ENCODE measurements at regions not wholly inside any gene's neighbourhood (a gene's known extent, or its start where the extent isn't known, plus 50 kb on each side); places are given as distances from the start of the nearest gene placed in this dataset.

- 88% methylated on average over 2 of the region's 3 CpGs; no CpG with 5 or more reads in 1 of the 2 experiments for WGBS, 2 experiments (ENCODE audit: insufficient coverage in 1 of 2, insufficient read length in 1 of 2)
- H3K27me3 Mint-ChIP-seq (ENCODE audit: insufficient read depth): no peaks in the 10 kb centered on the region
- Histone ChIP-seq H3K27ac (ENCODE audit: low read depth, low read length) (no peak overlapping the region), H3K9me3 (ENCODE audit: control insufficient read depth, low read length) (no peaks in the 10 kb centered on the region), H3K36me3 (ENCODE audit: control insufficient read depth, insufficient read depth, low read length) (no peaks in the 10 kb centered on the region), H3K9ac (ENCODE audit: extremely low read depth, low read length, poor library complexity, severe bottlenecking) (no peak overlapping the region), H3K4me1 (ENCODE audit: control insufficient read depth, insufficient read depth, low read length) (no peaks in the 10 kb centered on the region), H3K27me3 (ENCODE audit: control insufficient read depth, insufficient read depth, low read length, poor library complexity, severe bottlenecking) (no peaks in the 10 kb centered on the region), H3K4me3 (ENCODE audit: low read length) (no peak overlapping the region)
- no peak for TF ChIP-seq CTCF (conservative IDR thresholded peaks at IDR 0.05)
- no peaks in the 10 kb centered on the region for H3K4me1 Mint-ChIP-seq
- H3K36me3 Mint-ChIP-seq (ENCODE audit: low read depth): no peaks in the 10 kb centered on the region
- no peak for DNase-seq
- no peak overlapping the region for H3K4me3 Mint-ChIP-seq
- no peaks in the 10 kb centered on the region for H3K9me3 Mint-ChIP-seq
- H3K27ac Mint-ChIP-seq: no peak overlapping the region
Observed at GRCh38 chr7:119515962-119516361, 757.0 kb upstream of the KCND2 start.

- H3K27me3 Mint-ChIP-seq (ENCODE audit: insufficient read depth): peaks cover 12% of the 10 kb centered on the region
- H3K27ac Mint-ChIP-seq: no peak overlapping the region
- no peaks in the 10 kb centered on the region for H3K4me1 ChIP-seq (ENCODE audit: control insufficient read depth, insufficient read depth, low read length)
- H3K27ac ChIP-seq (ENCODE audit: low read depth, low read length): no peak overlapping the region
- H3K9me3 Mint-ChIP-seq: no peaks in the 10 kb centered on the region
- H3K4me1 Mint-ChIP-seq: no peaks in the 10 kb centered on the region
- no peaks in the 10 kb centered on the region for H3K36me3 Mint-ChIP-seq (ENCODE audit: low read depth)
- H3K4me3 ChIP-seq (ENCODE audit: low read length): no peak overlapping the region
- no peak overlapping the region for H3K9ac ChIP-seq (ENCODE audit: extremely low read depth, low read length, poor library complexity, severe bottlenecking)
- no peak for TF ChIP-seq CTCF (conservative IDR thresholded peaks at IDR 0.05)
- WGBS, 2 experiments (ENCODE audit: insufficient coverage in 1 of 2, insufficient read length in 1 of 2): 96 to 100% methylated on average over 1 of the region's 1 CpG
- no peak for DNase-seq
- H3K9me3 ChIP-seq (ENCODE audit: control insufficient read depth, low read length): no peaks in the 10 kb centered on the region
- H3K4me3 Mint-ChIP-seq: no peak overlapping the region
- no peaks in the 10 kb centered on the region for H3K36me3 ChIP-seq (ENCODE audit: control insufficient read depth, insufficient read depth, low read length)
- peaks cover 11% of the 10 kb centered on the region for H3K27me3 ChIP-seq (ENCODE audit: control insufficient read depth, insufficient read depth, low read length, poor library complexity, severe bottlenecking)
Observed at GRCh38 chr7:119522263-119522662, 750.7 kb upstream of the KCND2 start.

- no peak for DNase-seq
- H3K9me3 Mint-ChIP-seq: no peaks in the 10 kb centered on the region
- Histone ChIP-seq H3K27ac (ENCODE audit: low read depth, low read length) (no peak overlapping the region), H3K9me3 (ENCODE audit: control insufficient read depth, low read length) (no peaks in the 10 kb centered on the region), H3K36me3 (ENCODE audit: control insufficient read depth, insufficient read depth, low read length) (no peaks in the 10 kb centered on the region), H3K9ac (ENCODE audit: extremely low read depth, low read length, poor library complexity, severe bottlenecking) (no peak overlapping the region), H3K4me3 (ENCODE audit: low read length) (no peak overlapping the region), H3K4me1 (ENCODE audit: control insufficient read depth, insufficient read depth, low read length) (no peaks in the 10 kb centered on the region), H3K27me3 (ENCODE audit: control insufficient read depth, insufficient read depth, low read length, poor library complexity, severe bottlenecking) (peaks cover 11% of the 10 kb centered on the region)
- H3K36me3 Mint-ChIP-seq (ENCODE audit: low read depth): no peaks in the 10 kb centered on the region
- peaks cover 16% of the 10 kb centered on the region for H3K27me3 Mint-ChIP-seq (ENCODE audit: insufficient read depth)
- no peak overlapping the region for H3K4me3 Mint-ChIP-seq
- no peaks in the 10 kb centered on the region for H3K4me1 Mint-ChIP-seq
- TF ChIP-seq CTCF (conservative IDR thresholded peaks at IDR 0.05): no peak
- no peak overlapping the region for H3K27ac Mint-ChIP-seq
- 90 to 96% methylated on average over 2 to 6 of the region's 6 CpGs for WGBS, 2 experiments (ENCODE audit: insufficient coverage in 1 of 2, insufficient read length in 1 of 2)
Observed at GRCh38 chr7:119522698-119523097, 750.3 kb upstream of the KCND2 start.

All from endodermal cell (in vitro differentiated cells).